ENCODE measurements at regions not wholly inside any gene's neighbourhood (a gene's known extent, or its start where the extent isn't known, plus 50 kb on each side); places are given as distances from the start of the nearest gene placed in this dataset.

DNA sequence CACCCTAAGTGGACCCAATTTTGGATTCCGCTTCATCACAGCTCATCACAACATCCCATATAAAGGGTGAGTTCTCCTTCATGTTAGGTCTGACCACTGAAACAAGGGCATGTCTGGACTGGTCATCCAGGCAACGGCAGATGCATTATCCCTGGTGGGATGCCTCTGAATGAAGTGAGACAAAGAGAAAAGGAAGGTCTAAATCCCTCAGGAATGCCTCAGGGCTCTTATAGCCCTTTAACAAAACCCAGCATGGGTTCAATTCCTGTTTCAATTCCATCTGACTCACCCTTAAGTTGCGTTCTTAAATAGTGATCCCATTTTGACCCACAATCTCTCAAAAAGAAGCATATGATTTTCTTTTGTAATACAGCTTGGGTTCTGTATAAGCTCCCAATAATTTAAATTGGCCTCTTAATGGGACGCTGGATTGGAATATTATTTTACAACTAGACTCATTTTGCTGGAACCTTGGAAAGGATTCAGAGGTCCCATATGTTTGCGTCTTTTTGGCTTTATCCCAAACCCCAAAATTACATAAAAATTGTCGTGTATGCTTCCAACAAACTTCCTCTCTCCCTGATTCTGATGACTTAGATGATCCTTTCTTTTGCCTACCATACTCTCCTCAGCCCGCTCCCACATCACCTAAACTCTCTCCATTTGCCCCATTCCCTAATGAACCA, 287.4 kb upstream of the ZP4 start:
- TF ChIP-seq, protein P1, sequence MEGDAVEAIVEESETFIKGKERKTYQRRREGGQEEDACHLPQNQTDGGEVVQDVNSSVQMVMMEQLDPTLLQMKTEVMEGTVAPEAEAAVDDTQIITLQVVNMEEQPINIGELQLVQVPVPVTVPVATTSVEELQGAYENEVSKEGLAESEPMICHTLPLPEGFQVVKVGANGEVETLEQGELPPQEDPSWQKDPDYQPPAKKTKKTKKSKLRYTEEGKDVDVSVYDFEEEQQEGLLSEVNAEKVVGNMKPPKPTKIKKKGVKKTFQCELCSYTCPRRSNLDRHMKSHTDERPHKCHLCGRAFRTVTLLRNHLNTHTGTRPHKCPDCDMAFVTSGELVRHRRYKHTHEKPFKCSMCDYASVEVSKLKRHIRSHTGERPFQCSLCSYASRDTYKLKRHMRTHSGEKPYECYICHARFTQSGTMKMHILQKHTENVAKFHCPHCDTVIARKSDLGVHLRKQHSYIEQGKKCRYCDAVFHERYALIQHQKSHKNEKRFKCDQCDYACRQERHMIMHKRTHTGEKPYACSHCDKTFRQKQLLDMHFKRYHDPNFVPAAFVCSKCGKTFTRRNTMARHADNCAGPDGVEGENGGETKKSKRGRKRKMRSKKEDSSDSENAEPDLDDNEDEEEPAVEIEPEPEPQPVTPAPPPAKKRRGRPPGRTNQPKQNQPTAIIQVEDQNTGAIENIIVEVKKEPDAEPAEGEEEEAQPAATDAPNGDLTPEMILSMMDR (IDR thresholded peaks at IDR 0.05; ENCODE audit: insufficient read depth, low read depth, low read length, missing control alignments) = no peak
- H3K4me3 ChIP-seq (ENCODE audit: low read depth, low read length) = no peak overlapping the region
- no peak for DNase-seq (ENCODE audit: low read depth)

DNA sequence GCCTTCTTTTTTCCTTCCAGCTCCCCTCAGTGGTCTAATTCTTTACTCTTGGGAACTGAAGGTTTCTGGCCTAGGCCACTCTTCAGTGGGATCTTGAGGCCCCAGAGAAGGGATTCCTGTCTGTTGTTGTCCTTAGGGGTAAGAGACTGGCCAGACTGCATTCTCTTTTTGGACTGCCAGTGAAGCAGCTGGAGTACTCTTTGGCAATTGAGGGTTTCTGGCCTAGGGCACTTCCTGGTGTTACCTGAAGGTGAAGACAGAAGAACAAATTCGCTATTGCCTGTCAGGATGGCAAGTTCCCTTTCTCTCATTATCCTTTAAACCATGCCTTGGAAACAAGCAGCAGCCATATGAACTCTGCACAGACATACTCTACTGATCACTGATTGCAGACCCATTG, 286.6 kb upstream of the ZP4 start:
- no peak for DNase-seq (ENCODE audit: low read depth)
- TF ChIP-seq, protein P1 (IDR thresholded peaks at IDR 0.05; ENCODE audit: insufficient read depth, low read depth, low read length, missing control alignments) = no peak
- no peak overlapping the region for H3K4me3 ChIP-seq (ENCODE audit: low read depth, low read length)

DNA sequence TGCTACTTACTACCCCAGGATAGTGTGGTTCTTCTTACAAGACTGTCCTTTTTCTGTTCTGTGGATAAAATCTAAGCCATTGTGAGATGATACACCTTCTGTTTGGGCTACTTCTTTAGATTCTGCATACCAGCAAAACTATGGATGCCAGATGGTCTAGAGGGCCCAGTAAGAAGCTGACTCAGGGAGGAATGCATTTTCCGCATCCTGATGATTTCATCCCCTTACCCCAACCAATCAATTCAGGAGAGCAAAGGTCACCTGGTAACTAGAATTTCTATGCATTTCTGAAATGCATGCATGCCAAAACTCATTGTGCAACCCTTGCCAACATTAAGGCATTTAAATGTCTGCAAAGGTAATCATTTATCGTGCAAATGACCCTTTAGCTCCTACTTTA, 285.7 kb upstream of the ZP4 start:
- H3K4me3 ChIP-seq (ENCODE audit: low read depth, low read length) = no peak overlapping the region
- no peak for DNase-seq (ENCODE audit: low read depth)

GRCh38 chr1:238171985-238172384, 281.3 kb upstream of the ZP4 start:
- no peak for DNase-seq (ENCODE audit: low read depth)
- TF ChIP-seq, protein P1 (IDR thresholded peaks at IDR 0.05; ENCODE audit: insufficient read depth, low read depth, low read length, missing control alignments) = no peak
- no peak overlapping the region for H3K4me3 ChIP-seq (ENCODE audit: low read depth, low read length)

More for the DNA sequence above, 285.7 kb upstream of the ZP4 start:
- TF ChIP-seq, protein P1 (IDR thresholded peaks at IDR 0.05; ENCODE audit: insufficient read depth, low read depth, low read length, missing control alignments) = no peak

DNA sequence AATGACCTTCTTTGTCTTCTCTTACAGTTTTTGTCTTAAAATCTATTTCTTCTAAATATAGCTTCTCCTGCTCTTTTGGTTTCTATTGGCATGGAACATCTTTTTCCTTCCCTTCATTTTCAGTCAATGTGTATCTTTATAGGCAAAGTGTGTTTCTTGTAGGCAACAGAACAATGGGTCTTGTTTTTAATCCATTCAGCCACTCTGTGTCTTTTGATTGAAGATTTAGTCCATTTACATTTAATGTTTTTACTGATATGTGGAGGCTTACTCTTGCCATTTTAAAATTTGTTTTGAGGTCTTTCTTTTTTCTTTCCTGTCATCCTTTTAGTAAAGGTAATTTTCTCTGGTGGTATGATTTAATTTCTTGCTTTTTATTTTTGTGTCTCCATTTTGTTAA, 271.2 kb upstream of the ZP4 start:
- TF ChIP-seq, protein P1 (IDR thresholded peaks at IDR 0.05; ENCODE audit: insufficient read depth, low read depth, low read length, missing control alignments) = no peak
- H3K4me3 ChIP-seq (ENCODE audit: low read depth, low read length) = no peak overlapping the region
- DNase-seq (ENCODE audit: low read depth) = no peak

- no peak overlapping the region for H3K4me3 ChIP-seq (ENCODE audit: low read depth, low read length)
- DNase-seq (ENCODE audit: low read depth) = no peak
- TF ChIP-seq, protein P1 (IDR thresholded peaks at IDR 0.05; ENCODE audit: insufficient read depth, low read depth, low read length, missing control alignments) = no peak
Observed at GRCh38 chr1:238153939-238154338, 263.2 kb upstream of the ZP4 start.

DNA sequence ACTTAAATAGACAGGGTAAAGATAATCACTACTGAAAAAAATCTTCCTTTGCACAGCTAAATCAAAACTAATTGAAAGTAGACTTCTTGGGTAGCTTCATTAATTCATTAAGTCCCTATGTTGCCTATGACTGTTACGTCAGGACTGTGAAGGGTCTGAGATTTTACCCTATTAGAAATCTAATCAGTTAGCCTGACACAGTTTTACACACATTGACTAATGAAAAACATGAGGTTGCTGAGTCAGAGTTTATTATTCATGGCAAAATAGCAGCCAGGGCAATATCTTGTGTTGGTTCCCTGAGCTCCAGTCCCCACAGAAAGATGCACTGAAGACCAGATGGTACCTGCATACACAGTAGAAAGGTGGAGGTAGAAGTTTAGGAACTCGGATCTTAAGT, 262.5 kb upstream of the ZP4 start:
- H3K4me3 ChIP-seq (ENCODE audit: low read depth, low read length) = no peak overlapping the region
- no peak for DNase-seq (ENCODE audit: low read depth)
- TF ChIP-seq, protein P1 (IDR thresholded peaks at IDR 0.05; ENCODE audit: insufficient read depth, low read depth, low read length, missing control alignments) = no peak
